ENCODE measurements at regions not wholly inside any gene's neighbourhood (a gene's known extent, or its start where the extent isn't known, plus 50 kb on each side); places are given as distances from the start of the nearest gene placed in this dataset.

- H3K36me3 ChIP-seq (ENCODE audit: insufficient read depth): no peaks in the 10 kb centered on the region
- no peak overlapping the region for H3K27ac ChIP-seq (ENCODE audit: low read depth)
- DNase-seq (ENCODE audit: extremely low spot score): no peak
- no peak overlapping the region for H3K4me3 ChIP-seq (ENCODE audit: low read depth, low read length)
- H3K4me1 ChIP-seq (ENCODE audit: insufficient read depth): no peaks in the 10 kb centered on the region
Measured at GRCh38 chr13:88395804-88396203, 724.6 kb downstream of the SLITRK5 start.

- no peaks in the 10 kb centered on the region for H3K36me3 ChIP-seq (ENCODE audit: insufficient read depth)
- no peaks in the 10 kb centered on the region for H3K4me1 ChIP-seq (ENCODE audit: insufficient read depth)
- 86% methylated on average over 2 of the region's 2 CpGs for WGBS
- no peak for DNase-seq (ENCODE audit: extremely low spot score)
- H3K4me3 ChIP-seq (ENCODE audit: low read depth, low read length): no peak overlapping the region
- no peak overlapping the region for H3K27ac ChIP-seq (ENCODE audit: low read depth)
Measured at GRCh38 chr13:88411696-88412095, 740.5 kb downstream of the SLITRK5 start.

GRCh38 chr13:88417801-88418200 lies 746.6 kb downstream of the SLITRK5 start:
- Histone ChIP-seq H3K4me3 (ENCODE audit: low read depth, low read length) (no peak overlapping the region), H3K36me3 (ENCODE audit: insufficient read depth) (no peaks in the 10 kb centered on the region), H3K4me1 (ENCODE audit: insufficient read depth) (no peaks in the 10 kb centered on the region), H3K27ac (ENCODE audit: low read depth) (no peak overlapping the region)
- no peak for DNase-seq (ENCODE audit: extremely low spot score)
- WGBS: 93% methylated on average over 1 of the region's 1 CpG

- Histone ChIP-seq H3K4me1 (ENCODE audit: insufficient read depth) (no peaks in the 10 kb centered on the region), H3K36me3 (ENCODE audit: insufficient read depth) (no peaks in the 10 kb centered on the region), H3K27ac (ENCODE audit: low read depth) (no peak overlapping the region), H3K4me3 (ENCODE audit: low read depth, low read length) (no peak overlapping the region)
- DNase-seq (ENCODE audit: extremely low spot score): no peak
Measured at GRCh38 chr13:88424463-88424862, 753.3 kb downstream of the SLITRK5 start.

- Histone ChIP-seq H3K36me3 (ENCODE audit: insufficient read depth) (no peaks in the 10 kb centered on the region), H3K27ac (ENCODE audit: low read depth) (no peak overlapping the region), H3K4me3 (ENCODE audit: low read depth, low read length) (no peak overlapping the region), H3K4me1 (ENCODE audit: insufficient read depth) (no peaks in the 10 kb centered on the region)
- no peak for DNase-seq (ENCODE audit: extremely low spot score)
Measured at GRCh38 chr13:88426661-88427060, 755.5 kb downstream of the SLITRK5 start.

- 71% methylated on average over 2 of the region's 2 CpGs for WGBS
- no peak for DNase-seq (ENCODE audit: extremely low spot score)
- no peaks in the 10 kb centered on the region for H3K4me1 ChIP-seq (ENCODE audit: insufficient read depth)
- no peak overlapping the region for H3K4me3 ChIP-seq (ENCODE audit: low read depth, low read length)
- no peak overlapping the region for H3K27ac ChIP-seq (ENCODE audit: low read depth)
- H3K36me3 ChIP-seq (ENCODE audit: insufficient read depth): no peaks in the 10 kb centered on the region
Measured at GRCh38 chr13:88429862-88430261, 758.7 kb downstream of the SLITRK5 start.

- DNase-seq (ENCODE audit: extremely low spot score): no peak
- Histone ChIP-seq H3K27ac (ENCODE audit: low read depth) (no peak overlapping the region), H3K36me3 (ENCODE audit: insufficient read depth) (no peaks in the 10 kb centered on the region), H3K4me1 (ENCODE audit: insufficient read depth) (no peaks in the 10 kb centered on the region), H3K4me3 (ENCODE audit: low read depth, low read length) (no peak overlapping the region)
- WGBS: 90% methylated on average over 6 of the region's 6 CpGs
Measured at GRCh38 chr13:88434953-88435352, 763.8 kb downstream of the SLITRK5 start.

GRCh38 chr13:88436974-88437373 lies 765.8 kb downstream of the SLITRK5 start:
- Histone ChIP-seq H3K4me1 (ENCODE audit: insufficient read depth) (no peaks in the 10 kb centered on the region), H3K4me3 (ENCODE audit: low read depth, low read length) (no peak overlapping the region), H3K27ac (ENCODE audit: low read depth) (no peak overlapping the region), H3K36me3 (ENCODE audit: insufficient read depth) (no peaks in the 10 kb centered on the region)
- 71% methylated on average over 1 of the region's 1 CpG for WGBS
- no peak for DNase-seq (ENCODE audit: extremely low spot score)

- WGBS: 36% methylated on average over 2 of the region's 2 CpGs
- Histone ChIP-seq H3K27ac (ENCODE audit: low read depth) (no peak overlapping the region), H3K4me1 (ENCODE audit: insufficient read depth) (no peaks in the 10 kb centered on the region), H3K36me3 (ENCODE audit: insufficient read depth) (no peaks in the 10 kb centered on the region), H3K4me3 (ENCODE audit: low read depth, low read length) (no peak overlapping the region)
- no peak for DNase-seq (ENCODE audit: extremely low spot score)
Measured at GRCh38 chr13:88450515-88450914, 779.3 kb downstream of the SLITRK5 start.

GRCh38 chr13:88456151-88456550 lies 785.0 kb downstream of the SLITRK5 start:
- Histone ChIP-seq H3K4me1 (ENCODE audit: insufficient read depth) (no peaks in the 10 kb centered on the region), H3K36me3 (ENCODE audit: insufficient read depth) (no peaks in the 10 kb centered on the region), H3K4me3 (ENCODE audit: low read depth, low read length) (no peak overlapping the region), H3K27ac (ENCODE audit: low read depth) (no peak overlapping the region)
- no peak for DNase-seq (ENCODE audit: extremely low spot score)
- WGBS: 49% methylated on average over 3 of the region's 3 CpGs

GRCh38 chr13:88459331-88459730 lies 788.2 kb downstream of the SLITRK5 start:
- Histone ChIP-seq H3K36me3 (ENCODE audit: insufficient read depth) (no peaks in the 10 kb centered on the region), H3K27ac (ENCODE audit: low read depth) (no peak overlapping the region), H3K4me3 (ENCODE audit: low read depth, low read length) (no peak overlapping the region), H3K4me1 (ENCODE audit: insufficient read depth) (no peaks in the 10 kb centered on the region)
- DNase-seq (ENCODE audit: extremely low spot score): no peak

- 80% methylated on average over 3 of the region's 3 CpGs for WGBS
- H3K4me1 ChIP-seq (ENCODE audit: insufficient read depth): no peaks in the 10 kb centered on the region
- no peak overlapping the region for H3K4me3 ChIP-seq (ENCODE audit: low read depth, low read length)
- no peak for DNase-seq (ENCODE audit: extremely low spot score)
- no peak overlapping the region for H3K27ac ChIP-seq (ENCODE audit: low read depth)
- H3K36me3 ChIP-seq (ENCODE audit: insufficient read depth): no peaks in the 10 kb centered on the region
Measured at GRCh38 chr13:88461272-88462009, 790.3 kb downstream of the SLITRK5 start.

- Histone ChIP-seq H3K27ac (ENCODE audit: low read depth) (no peak overlapping the region), H3K36me3 (ENCODE audit: insufficient read depth) (no peaks in the 10 kb centered on the region), H3K4me3 (ENCODE audit: low read depth, low read length) (no peak overlapping the region), H3K4me1 (ENCODE audit: insufficient read depth) (no peaks in the 10 kb centered on the region)
- 77% methylated on average over 6 of the region's 6 CpGs for WGBS
- no peak for DNase-seq (ENCODE audit: extremely low spot score)
Measured at GRCh38 chr13:88464851-88465250, 793.7 kb downstream of the SLITRK5 start.

- DNase-seq (ENCODE audit: extremely low spot score): no peak
- H3K4me1 ChIP-seq (ENCODE audit: insufficient read depth): no peaks in the 10 kb centered on the region
- no peaks in the 10 kb centered on the region for H3K36me3 ChIP-seq (ENCODE audit: insufficient read depth)
- no peak overlapping the region for H3K27ac ChIP-seq (ENCODE audit: low read depth)
- H3K4me3 ChIP-seq (ENCODE audit: low read depth, low read length): no peak overlapping the region
- 75% methylated on average over 3 of the region's 3 CpGs for WGBS
Measured at GRCh38 chr13:88472316-88472715, 801.1 kb downstream of the SLITRK5 start.

GRCh38 chr13:88483202-88483601 lies 812.0 kb downstream of the SLITRK5 start:
- no peaks in the 10 kb centered on the region for H3K36me3 ChIP-seq (ENCODE audit: insufficient read depth)
- 85% methylated on average over 1 of the region's 1 CpG for WGBS
- no peak for DNase-seq (ENCODE audit: extremely low spot score)
- H3K4me3 ChIP-seq (ENCODE audit: low read depth, low read length): no peak overlapping the region
- H3K27ac ChIP-seq (ENCODE audit: low read depth): no peak overlapping the region
- H3K4me1 ChIP-seq (ENCODE audit: insufficient read depth): no peaks in the 10 kb centered on the region

All from urinary bladder (tissue), 3 donors.